Heart left ventricle (tissue), 16 donors: ENCODE measurements at regions not wholly inside any gene's neighbourhood (a gene's known extent, or its start where the extent isn't known, plus 50 kb on each side); places are given as distances from the start of the nearest gene placed in this dataset.

Experiments used
- ATAC-seq, 4 donors: fragments of 200-7000 bp; cut with Tn5 transposase; one replicate each; pipeline ENCODE4 v1.9.1; 2020 to 2022; ENCODE audit warnings: moderate library complexity in 4 of 4, mild to moderate bottlenecking in 3 of 4, moderate number of reproducible peaks in 1 of 4
- DNase-seq, 5 donors: peaks; one replicate each; pipeline ENCODE4 v3.0.0-alpha.2; 2020
- H3K27ac ChIP-seq, 12 donors: fragments of 200-600 bp; sonication (generic) in 4 of 12; one replicate each; pipeline versions ENCODE4 v1.5.0 to v1.8.0; 2016 to 2022; ENCODE audit warnings: mild to moderate bottlenecking in 2 of 12
- H3K27me3 ChIP-seq, 9 donors: fragments of 200-600 bp; sonication (generic) in 2 of 9; one replicate each; pipeline versions ENCODE4 v1.5.1 to v1.8.0; 2016 to 2022; ENCODE audit warnings: mild to moderate bottlenecking in 3 of 9
- H3K36me3 ChIP-seq, 9 donors: fragments of 200-600 bp; sonication (generic) in 2 of 9; one replicate each; pipeline versions ENCODE4 v1.5.0 to v1.8.0; 2018 to 2022; ENCODE audit warnings: mild to moderate bottlenecking in 2 of 9
- H3K4me1 ChIP-seq, 12 donors: fragments of 200-600 bp; sonication (generic) in 4 of 12; one replicate each; pipeline versions ENCODE4 v1.5.0 to v1.8.0; 2016 to 2022; ENCODE audit warnings: mild to moderate bottlenecking in 3 of 12
- H3K4me3 ChIP-seq, 12 donors: fragments of 200-600 bp; sonication (generic) in 4 of 12; one replicate each; pipeline versions ENCODE4 v1.5.0 to v1.8.0; 2017 to 2022; ENCODE audit warnings: mild to moderate bottlenecking in 9 of 12, moderate library complexity in 4 of 12
- H3K9me3 ChIP-seq, 12 donors: fragments of 200-600 bp; sonication (generic) in 4 of 12; one replicate each; pipeline versions ENCODE4 v1.5.0 to v1.8.0; 2016 to 2022; ENCODE audit warnings: mild to moderate bottlenecking in 1 of 12
- POLR2A ChIP-seq, 2 donors: fragments of 450-650 bp; IDR thresholded peaks; one replicate each; pipeline ENCODE4 v1.6.1; 2017; ENCODE audit warnings: antibody characterized with exemption in 2 of 2, mild to moderate bottlenecking in 2 of 2, moderate library complexity in 2 of 2
- WGBS, 4 donors: extraction: QIAGEN DNeasy Blood & Tissue Kit in 2 of 4; methylation state at CpG; one replicate each; pipeline versions ENCODE4 v1.1.5 to v1.1.7; 2013 to 2018; 5-methylcytosine and 5-hydroxymethylcytosine counted together
- intact Hi-C, 10 donors: fragments of 100-400 bp; cut with DNase I; formaldehyde crosslinking; loops; one replicate each; pipeline versions ENCODE4 v1.11.1 to v1.14.2; 2022
- TF ChIP-seq, protein P1 (sequence below), 12 donors: fragments of 200-600 bp; sonication (generic) in 4 of 12; IDR thresholded peaks; one replicate each; pipeline versions ENCODE4 v1.5.0 to v1.8.0; 2018 to 2022; ENCODE audit warnings: antibody characterized with exemption in 12 of 12, mild to moderate bottlenecking in 5 of 12
- donor health status: ischemic (EF 13 %, LVEDD 7.1; RV severe dilation, severe dysfunction).
- donor health status: healthy with polysubstance abuse.
- donor health status: DM: no; HTN: yes; CAD: no.
- donor health status: DM: no; HTN: no; CAD: no.
- donor health status: ischemic (EF 25% LVEDD 6.9; RV normal size, moderate dysfunction).
- donor health status: ischemic (EF 25% LVEDD 5.7; RV mildly dilated, moderate dysfunction).
- donor health status: healthy.
- donor health status: DM: yes; HTN: yes; CAD: no.
- donor health status: ischemic (EF 35%, LVEDD 5.7; RV mildly dilated, moderate dysfunction).
- donor health status: nonischemic (EF 11% LVEDD 7.7; RV severe dilation, severe dysfunction).
- donor health status: DM: yes; HTN: yes; CAD: no.
- donor health status: PGD.
- donor health status: ischemic (EF 29% LVEDD 5.4; RV normal size, mild dysfunction).
- donor health status: nonischemic (EF 23%, LVEDD 6.1; RV moderate dilation, normal function).

DNA sequence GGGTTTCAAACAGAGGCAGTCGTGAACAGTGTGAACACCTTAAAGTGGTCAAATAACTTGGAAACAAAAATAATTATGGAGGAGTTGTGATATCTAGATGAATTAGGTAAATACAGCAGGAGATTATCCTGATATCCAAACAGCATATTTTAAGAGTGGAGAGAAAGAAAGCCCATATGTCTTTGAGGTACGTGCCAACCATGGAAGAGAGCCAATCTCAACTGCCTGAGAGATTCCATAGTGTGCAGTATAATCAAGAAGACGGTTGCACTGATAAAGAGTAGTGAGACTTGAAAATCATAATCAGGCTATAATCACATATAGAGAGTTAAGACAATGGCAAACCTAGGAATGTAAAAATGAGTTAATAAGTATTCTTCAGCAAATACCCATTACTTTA is 472.8 kb upstream of the SLITRK5 start:
- no peak for ATAC-seq

GRCh38 chr13:87206708-87207107 is 464.5 kb upstream of the SLITRK5 start:
- Histone ChIP-seq H3K27ac (no peak overlapping the region), H3K4me3 (no peak overlapping the region), H3K4me1 (no peaks in the 10 kb centered on the region), H3K36me3 (no peaks in the 10 kb centered on the region), H3K9me3 (no peaks in the 10 kb centered on the region), H3K27me3 (no peaks in the 10 kb centered on the region)
- intact Hi-C loops, result no loop called here
- no peak for ATAC-seq
- TF ChIP-seq, protein P1, sequence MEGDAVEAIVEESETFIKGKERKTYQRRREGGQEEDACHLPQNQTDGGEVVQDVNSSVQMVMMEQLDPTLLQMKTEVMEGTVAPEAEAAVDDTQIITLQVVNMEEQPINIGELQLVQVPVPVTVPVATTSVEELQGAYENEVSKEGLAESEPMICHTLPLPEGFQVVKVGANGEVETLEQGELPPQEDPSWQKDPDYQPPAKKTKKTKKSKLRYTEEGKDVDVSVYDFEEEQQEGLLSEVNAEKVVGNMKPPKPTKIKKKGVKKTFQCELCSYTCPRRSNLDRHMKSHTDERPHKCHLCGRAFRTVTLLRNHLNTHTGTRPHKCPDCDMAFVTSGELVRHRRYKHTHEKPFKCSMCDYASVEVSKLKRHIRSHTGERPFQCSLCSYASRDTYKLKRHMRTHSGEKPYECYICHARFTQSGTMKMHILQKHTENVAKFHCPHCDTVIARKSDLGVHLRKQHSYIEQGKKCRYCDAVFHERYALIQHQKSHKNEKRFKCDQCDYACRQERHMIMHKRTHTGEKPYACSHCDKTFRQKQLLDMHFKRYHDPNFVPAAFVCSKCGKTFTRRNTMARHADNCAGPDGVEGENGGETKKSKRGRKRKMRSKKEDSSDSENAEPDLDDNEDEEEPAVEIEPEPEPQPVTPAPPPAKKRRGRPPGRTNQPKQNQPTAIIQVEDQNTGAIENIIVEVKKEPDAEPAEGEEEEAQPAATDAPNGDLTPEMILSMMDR (IDR thresholded peaks at IDR 0.05), result no peak
- TF ChIP-seq POLR2A (IDR thresholded peaks at IDR 0.05), result no peak
- 86 to 90% (median 88%) methylated on average over 6 of the region's 6 CpGs for WGBS, 4 donors
- DNase-seq, result no peak

More for the DNA sequence above, 472.8 kb upstream of the SLITRK5 start:
- no peak for DNase-seq
- Histone ChIP-seq H3K9me3 (no peaks in the 10 kb centered on the region), H3K4me1 (no peaks in the 10 kb centered on the region), H3K4me3 (no peak overlapping the region), H3K27me3 (no peaks in the 10 kb centered on the region), H3K36me3 (no peaks in the 10 kb centered on the region), H3K27ac (no peak overlapping the region)
- no peak for TF ChIP-seq POLR2A (IDR thresholded peaks at IDR 0.05)
- TF ChIP-seq, protein P1 (IDR thresholded peaks at IDR 0.05), result no peak
- 35 to 49% (median 40%) methylated on average over 3 of the region's 3 CpGs for WGBS, 4 donors
- intact Hi-C loops, result no loop called here

DNA sequence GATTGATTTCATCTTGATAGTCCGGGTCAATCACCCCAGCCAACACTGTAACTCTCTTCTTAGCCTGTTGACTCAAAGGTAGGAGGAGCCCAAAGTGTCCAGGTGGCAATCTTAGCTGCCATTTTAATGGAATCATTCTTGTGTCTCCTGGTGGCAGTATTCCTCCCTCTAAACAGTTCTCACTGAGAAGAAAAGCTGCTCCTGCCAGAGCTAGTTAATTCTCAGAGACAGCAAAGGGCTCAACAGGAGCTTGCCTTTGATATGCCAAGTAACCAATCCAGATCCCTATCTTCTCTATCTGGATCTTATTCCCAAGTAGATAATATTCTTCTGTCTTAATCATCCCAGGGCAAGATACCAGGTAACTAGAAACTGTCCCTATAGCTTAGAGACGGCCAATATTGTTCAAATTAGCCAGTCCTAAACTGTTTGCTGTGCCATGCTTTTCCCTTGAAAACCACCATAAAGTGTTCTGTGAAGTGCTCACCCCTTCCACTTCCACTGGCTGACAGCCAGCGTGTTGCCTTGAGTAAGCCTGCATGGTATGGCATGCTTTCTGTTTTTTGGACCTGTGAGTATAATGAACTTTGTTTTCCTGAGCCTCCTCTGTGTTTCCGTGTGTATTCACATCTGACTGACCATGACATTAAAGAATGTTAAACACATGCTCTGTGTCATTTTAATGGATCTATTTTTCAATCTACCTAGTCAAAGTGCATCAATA is 463.7 kb upstream of the SLITRK5 start:
- TF ChIP-seq POLR2A (IDR thresholded peaks at IDR 0.05), result no peak
- TF ChIP-seq, protein P1 (IDR thresholded peaks at IDR 0.05), result no peak

GRCh38 chr13:87208636-87209035 is 462.5 kb upstream of the SLITRK5 start:
- no peaks in the 10 kb centered on the region for H3K36me3 ChIP-seq
- no peaks in the 10 kb centered on the region for H3K27me3 ChIP-seq
- intact Hi-C loops, result no loop called here
- no peak overlapping the region for H3K27ac ChIP-seq
- no peak overlapping the region for H3K4me3 ChIP-seq
- DNase-seq (no peak), ATAC-seq (no peak)
- WGBS, 4 donors, result 69 to 81% (median 72%) methylated on average over 2 of the region's 2 CpGs
- H3K4me1 ChIP-seq, result no peaks in the 10 kb centered on the region
- H3K9me3 ChIP-seq, result no peaks in the 10 kb centered on the region
- TF ChIP-seq, protein P1 (IDR thresholded peaks at IDR 0.05), result no peak
- TF ChIP-seq POLR2A (IDR thresholded peaks at IDR 0.05), result no peak

More for the DNA sequence above, 463.7 kb upstream of the SLITRK5 start:
- Histone ChIP-seq H3K36me3 (no peaks in the 10 kb centered on the region), H3K27me3 (no peaks in the 10 kb centered on the region), H3K4me3 (no peak overlapping the region), H3K4me1 (no peaks in the 10 kb centered on the region), H3K27ac (no peak overlapping the region), H3K9me3 (no peaks in the 10 kb centered on the region)
- intact Hi-C loops, result no loop called here
- DNase-seq, result no peak
- WGBS, 4 donors, result 55 to 63% (median 60%) methylated on average over 4 of the region's 4 CpGs
- ATAC-seq, result no peak
